Right forelimb (tissue), 1 donor: ENCODE measurements at regions not wholly inside any gene's neighbourhood (a gene's known extent, or its start where the extent isn't known, plus 50 kb on each side); places are given as distances from the start of the nearest gene placed in this dataset.
"Not testable (repeated sequence)": the region's sequence is repeated elsewhere in the genome, so short reads cannot be mapped to it uniquely, and the experiment has no call there.

Experiments
- DNase-seq: peaks from one replicate; pipeline ENCODE4 v3.0.0-alpha.2; 2018

GRCh38 chr1:8139383-8139782, 113.3 kb upstream of the ERRFI1 start:
- DNase-seq = no peak

- DNase-seq = no peak
These were observed 112.6 kb upstream of the ERRFI1 start for GRCh38 chr1:8138673-8139072.

GRCh38 chr1:8137481-8138244, 111.6 kb upstream of the ERRFI1 start:
- no peak for DNase-seq

GRCh38 chr1:8136766-8137165, 110.7 kb upstream of the ERRFI1 start:
- DNase-seq = no peak

GRCh38 chr1:8135250-8135649, 109.1 kb upstream of the ERRFI1 start:
- no peak for DNase-seq

- DNase-seq = no peak
These were observed 108.6 kb upstream of the ERRFI1 start for GRCh38 chr1:8134546-8135235.

- DNase-seq = peak; percentile 70
These were observed 107.7 kb upstream of the ERRFI1 start for GRCh38 chr1:8133657-8134430.

GRCh38 chr1:8133190-8133589, 107.1 kb upstream of the ERRFI1 start:
- no peak for DNase-seq

GRCh38 chr1:8127171-8127641, 101.1 kb upstream of the ERRFI1 start:
- no peak for DNase-seq

- no peak for DNase-seq
These were observed 96.6 kb upstream of the ERRFI1 start for GRCh38 chr1:8122477-8123407.

GRCh38 chr1:8122160-8122476, 96.0 kb upstream of the ERRFI1 start:
- DNase-seq = no peak

- DNase-seq = no peak
These were observed 95.4 kb upstream of the ERRFI1 start for GRCh38 chr1:8121261-8122159.

- DNase-seq = no peak
These were observed 94.7 kb upstream of the ERRFI1 start for GRCh38 chr1:8120693-8121260.

- not testable (repeated sequence) for DNase-seq
These were observed 92.6 kb upstream of the ERRFI1 start for GRCh38 chr1:8118736-8119135.

- DNase-seq = no peak
These were observed 91.9 kb upstream of the ERRFI1 start for GRCh38 chr1:8118031-8118451.

- peak; percentile 66 for DNase-seq
These were observed 90.8 kb upstream of the ERRFI1 start for GRCh38 chr1:8116894-8117264.

- no peak for DNase-seq
These were observed 89.7 kb upstream of the ERRFI1 start for GRCh38 chr1:8115769-8116167.

GRCh38 chr1:8115031-8115768, 89.1 kb upstream of the ERRFI1 start:
- DNase-seq = no peak

GRCh38 chr1:8113262-8114220, 87.4 kb upstream of the ERRFI1 start:
- DNase-seq = no peak
